ENCODE measurements at regions not wholly inside any gene's neighbourhood (a gene's known extent, or its start where the extent isn't known, plus 50 kb on each side); places are given as distances from the start of the nearest gene placed in this dataset.
A peak's percentile ranks its signal among the peaks of the same experiment; 100 is the strongest.

DNA sequence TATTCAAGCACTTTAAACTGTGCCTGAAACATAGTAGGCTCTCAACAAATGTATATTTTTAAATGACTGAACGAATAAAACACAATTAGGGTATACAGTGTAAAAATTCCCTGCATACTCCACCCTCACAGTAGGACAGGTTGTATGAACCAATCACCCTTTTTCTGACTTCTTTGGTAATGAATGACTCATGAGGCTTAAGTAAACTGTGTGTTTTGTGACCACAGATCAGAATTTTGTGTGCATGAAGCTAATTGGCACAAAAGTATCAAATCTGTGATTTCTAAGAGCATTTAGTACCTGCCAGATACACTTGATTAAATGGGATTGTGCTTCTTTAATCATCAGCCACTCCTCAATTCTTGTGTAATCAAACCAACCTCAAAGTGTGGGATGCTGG is 109.9 kb upstream of the MAP4K3 start:
- TF ChIP-seq, protein P1, sequence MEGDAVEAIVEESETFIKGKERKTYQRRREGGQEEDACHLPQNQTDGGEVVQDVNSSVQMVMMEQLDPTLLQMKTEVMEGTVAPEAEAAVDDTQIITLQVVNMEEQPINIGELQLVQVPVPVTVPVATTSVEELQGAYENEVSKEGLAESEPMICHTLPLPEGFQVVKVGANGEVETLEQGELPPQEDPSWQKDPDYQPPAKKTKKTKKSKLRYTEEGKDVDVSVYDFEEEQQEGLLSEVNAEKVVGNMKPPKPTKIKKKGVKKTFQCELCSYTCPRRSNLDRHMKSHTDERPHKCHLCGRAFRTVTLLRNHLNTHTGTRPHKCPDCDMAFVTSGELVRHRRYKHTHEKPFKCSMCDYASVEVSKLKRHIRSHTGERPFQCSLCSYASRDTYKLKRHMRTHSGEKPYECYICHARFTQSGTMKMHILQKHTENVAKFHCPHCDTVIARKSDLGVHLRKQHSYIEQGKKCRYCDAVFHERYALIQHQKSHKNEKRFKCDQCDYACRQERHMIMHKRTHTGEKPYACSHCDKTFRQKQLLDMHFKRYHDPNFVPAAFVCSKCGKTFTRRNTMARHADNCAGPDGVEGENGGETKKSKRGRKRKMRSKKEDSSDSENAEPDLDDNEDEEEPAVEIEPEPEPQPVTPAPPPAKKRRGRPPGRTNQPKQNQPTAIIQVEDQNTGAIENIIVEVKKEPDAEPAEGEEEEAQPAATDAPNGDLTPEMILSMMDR (IDR thresholded peaks at IDR 0.05; ENCODE audit: low read depth, low read length, missing input control) = no peak
- TF ChIP-seq, protein P2, sequence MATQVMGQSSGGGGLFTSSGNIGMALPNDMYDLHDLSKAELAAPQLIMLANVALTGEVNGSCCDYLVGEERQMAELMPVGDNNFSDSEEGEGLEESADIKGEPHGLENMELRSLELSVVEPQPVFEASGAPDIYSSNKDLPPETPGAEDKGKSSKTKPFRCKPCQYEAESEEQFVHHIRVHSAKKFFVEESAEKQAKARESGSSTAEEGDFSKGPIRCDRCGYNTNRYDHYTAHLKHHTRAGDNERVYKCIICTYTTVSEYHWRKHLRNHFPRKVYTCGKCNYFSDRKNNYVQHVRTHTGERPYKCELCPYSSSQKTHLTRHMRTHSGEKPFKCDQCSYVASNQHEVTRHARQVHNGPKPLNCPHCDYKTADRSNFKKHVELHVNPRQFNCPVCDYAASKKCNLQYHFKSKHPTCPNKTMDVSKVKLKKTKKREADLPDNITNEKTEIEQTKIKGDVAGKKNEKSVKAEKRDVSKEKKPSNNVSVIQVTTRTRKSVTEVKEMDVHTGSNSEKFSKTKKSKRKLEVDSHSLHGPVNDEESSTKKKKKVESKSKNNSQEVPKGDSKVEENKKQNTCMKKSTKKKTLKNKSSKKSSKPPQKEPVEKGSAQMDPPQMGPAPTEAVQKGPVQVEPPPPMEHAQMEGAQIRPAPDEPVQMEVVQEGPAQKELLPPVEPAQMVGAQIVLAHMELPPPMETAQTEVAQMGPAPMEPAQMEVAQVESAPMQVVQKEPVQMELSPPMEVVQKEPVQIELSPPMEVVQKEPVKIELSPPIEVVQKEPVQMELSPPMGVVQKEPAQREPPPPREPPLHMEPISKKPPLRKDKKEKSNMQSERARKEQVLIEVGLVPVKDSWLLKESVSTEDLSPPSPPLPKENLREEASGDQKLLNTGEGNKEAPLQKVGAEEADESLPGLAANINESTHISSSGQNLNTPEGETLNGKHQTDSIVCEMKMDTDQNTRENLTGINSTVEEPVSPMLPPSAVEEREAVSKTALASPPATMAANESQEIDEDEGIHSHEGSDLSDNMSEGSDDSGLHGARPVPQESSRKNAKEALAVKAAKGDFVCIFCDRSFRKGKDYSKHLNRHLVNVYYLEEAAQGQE (IDR thresholded peaks at IDR 0.05) = no peak
- TF ChIP-seq RAD21 (IDR thresholded peaks at IDR 0.05) (no peak), JUND (IDR thresholded peaks at IDR 0.05) (peak in 1 of 2 donors; percentile 42)
